ENCODE measurements at regions not wholly inside any gene's neighbourhood (a gene's known extent, or its start where the extent isn't known, plus 50 kb on each side); places are given as distances from the start of the nearest gene placed in this dataset.
A peak's percentile ranks its signal among the peaks of the same experiment; 100 is the strongest.

DNA sequence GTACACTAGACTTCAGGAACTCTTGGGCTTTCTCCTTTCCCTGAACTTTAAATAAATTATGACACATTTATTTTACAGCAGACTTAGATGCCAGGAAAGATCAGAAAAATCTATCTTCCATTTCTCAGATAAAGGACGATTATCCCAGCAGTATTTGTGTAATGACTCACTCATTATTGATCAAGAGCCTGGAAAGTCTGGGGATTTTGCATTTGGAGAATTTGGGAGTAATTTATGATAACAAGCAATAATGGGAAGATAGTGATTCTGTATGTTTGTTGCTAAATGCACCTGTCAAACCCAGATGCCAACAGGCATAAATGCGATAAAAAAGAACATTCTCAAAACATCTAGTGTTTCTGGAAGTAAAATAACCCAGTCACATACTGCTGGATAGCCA is 480.2 kb upstream of the ATP2B1 start:
- DNase-seq, result no peak

DNA sequence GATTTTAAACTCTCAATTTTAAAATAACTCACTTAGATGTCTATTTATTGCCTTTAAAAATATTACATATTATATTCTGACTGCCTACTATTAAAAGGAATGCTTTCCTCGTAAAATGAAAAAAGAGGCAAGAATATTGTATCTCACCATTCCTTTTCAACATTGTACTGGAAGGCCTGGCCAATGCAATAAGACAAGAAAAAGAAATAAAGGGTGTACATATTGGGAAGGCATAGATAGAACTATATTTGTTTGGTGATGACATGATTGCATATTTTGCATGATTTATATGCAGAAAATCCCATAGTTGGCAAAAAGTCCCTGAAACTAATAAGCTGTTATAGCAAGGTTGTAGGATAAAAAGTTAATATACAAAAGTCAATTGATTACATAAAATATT is 474.6 kb upstream of the ATP2B1 start:
- no peak for DNase-seq

DNA sequence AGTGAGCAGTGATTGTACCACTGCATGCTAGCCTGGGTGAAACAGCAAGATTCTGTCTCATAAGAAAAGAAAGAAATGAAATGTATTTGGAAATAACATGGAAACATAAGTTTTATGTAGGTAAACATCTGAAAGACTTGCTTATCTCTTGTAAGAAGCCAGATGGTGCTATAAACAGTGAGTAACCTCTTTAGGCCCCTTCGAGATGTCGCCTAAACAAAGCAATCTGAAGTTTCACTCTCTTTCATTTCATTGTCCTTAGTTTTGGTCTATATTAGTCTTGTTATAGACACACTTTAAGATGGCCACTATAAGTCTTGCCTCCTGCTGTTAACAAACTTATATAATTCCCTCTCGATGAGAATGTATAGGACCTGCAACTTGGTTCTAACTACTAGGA is 472.6 kb upstream of the ATP2B1 start:
- no peak for DNase-seq

DNA sequence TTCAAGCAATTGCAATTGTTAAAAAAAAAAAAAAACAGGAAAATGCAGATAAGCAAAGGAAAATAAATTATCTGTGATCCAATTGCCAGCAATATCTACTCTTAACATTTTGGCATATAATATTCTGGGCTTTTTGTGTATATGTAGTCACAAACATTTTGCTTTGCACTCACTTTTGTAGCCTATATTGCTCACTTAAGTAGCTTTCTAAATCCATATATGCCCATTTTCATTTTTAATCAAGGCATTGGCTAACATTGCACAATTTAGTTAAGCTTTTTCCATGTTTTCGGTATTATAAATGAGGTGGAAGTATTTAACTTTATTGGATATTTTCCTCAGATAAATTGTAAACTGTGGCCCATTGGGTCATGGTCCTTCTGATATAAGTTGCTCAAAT is 466.3 kb upstream of the ATP2B1 start:
- DNase-seq, result no peak

DNA sequence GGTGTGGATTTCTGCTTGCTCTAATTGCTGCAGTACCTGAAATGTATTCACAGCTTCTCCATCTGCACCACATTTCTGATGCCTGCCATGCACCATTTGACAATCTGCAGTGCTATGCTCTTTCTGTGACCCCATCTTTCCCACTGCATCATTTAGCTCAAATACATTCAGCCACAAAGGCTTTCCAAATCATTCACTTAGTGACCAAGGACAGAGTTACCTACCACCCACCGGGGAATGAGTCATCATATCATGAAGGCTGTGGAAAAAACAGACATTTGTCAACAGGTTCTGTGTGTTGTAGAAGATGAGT is 465.5 kb upstream of the ATP2B1 start:
- no peak for DNase-seq

DNA sequence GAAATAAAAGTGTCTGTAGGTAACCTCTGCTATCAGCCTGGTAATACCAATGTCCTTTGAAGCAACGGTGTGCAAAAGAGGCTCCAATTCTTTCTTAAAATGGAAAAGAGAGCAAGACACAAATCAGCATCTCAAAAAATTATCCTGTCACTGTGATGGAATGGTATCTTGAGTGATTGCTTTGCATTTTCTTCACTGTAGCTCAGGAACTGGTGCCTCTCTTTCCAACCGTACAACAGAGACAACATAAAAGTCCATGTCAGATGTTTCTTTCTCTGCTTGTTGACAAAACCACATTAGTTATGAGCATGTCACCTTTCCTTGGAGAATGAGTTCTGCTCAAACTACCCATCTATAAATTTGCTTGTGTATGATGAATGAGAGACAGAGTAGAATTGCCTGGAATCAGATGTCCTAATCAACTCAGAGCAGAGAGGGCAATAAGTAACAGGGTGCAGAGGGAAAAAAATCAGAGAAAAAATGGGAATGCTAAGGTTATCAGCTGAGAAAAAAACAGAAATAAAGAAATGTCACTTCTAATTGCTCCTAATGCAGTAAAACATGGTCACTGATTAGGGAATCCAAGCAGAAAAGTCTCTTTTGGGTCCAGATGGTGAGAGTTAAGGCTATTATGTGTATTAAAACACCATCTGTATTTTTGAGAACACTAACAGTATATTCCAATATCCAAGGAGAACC is 465.0 kb upstream of the ATP2B1 start:
- DNase-seq, result no peak

DNA sequence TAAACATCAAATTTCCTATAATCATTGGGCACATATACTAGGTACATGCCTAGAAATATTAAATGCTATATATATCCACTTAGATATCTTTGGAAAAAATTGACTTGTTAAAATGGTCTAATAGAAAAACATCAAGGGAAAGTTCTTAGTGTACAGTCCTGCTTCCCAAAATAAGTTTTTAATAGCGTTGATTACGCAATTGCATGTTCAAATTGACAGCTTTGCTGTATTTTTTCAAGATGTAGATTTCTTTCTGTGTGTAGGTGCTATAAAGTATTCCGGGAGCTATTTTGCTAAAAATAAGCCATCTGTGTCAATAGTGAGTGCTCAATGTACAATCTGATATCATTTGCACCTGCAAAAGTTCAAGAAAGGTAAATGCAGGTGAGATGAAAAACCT is 463.9 kb upstream of the ATP2B1 start:
- no peak for DNase-seq

DNA sequence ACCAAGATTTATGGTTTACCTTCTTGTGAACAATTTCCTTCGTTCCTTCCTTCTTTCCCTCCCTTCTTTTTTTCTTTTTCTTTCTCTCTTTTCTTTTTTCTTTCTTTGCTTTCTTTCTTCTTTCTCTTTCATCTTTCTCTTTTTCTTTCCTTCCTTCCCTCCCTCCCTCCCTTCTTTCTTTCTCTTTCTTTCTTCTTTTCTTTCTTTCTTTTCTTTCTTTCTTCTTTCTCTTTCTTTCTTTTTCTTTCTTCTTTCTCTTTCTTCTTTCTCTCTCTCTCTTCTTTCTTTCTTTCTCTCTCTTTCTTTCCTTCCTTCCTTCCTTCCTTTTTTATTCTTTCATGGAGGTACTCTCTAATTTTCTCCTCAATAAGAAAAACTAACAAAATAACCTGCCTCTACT is 462.1 kb upstream of the ATP2B1 start:
- no peak for DNase-seq

DNA sequence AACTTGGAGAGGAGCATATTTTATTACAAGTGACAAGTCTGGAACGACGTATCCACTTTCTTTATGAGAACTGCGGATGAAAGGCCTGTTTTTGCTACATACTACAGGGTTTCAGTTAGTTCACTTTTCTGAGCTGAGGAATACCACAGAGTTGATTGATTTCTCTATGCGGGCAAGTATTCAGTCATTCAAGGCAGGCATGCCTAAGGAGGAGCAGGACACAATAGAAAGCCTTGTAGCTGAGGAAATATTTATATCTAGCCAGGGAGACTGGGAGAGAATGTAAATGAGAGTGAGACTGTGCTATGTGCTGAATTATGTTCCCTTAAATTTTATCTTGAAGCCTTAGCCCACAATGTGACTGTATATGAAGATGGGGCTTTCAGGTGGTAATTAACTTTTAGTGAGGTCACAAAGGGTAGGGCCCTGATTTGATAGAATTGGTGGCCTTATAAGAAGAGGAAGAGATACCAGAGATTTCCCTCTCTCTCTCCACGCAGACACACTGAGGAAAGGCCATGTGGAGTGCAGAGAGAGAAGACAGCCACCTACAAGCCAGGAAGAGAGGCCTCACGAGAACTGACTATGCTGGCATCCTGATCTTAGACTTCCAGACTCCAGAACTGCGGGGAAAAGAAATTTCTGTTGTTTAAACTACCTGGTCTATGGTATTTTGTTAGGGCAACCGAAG is 459.0 kb upstream of the ATP2B1 start:
- no peak for DNase-seq

DNA sequence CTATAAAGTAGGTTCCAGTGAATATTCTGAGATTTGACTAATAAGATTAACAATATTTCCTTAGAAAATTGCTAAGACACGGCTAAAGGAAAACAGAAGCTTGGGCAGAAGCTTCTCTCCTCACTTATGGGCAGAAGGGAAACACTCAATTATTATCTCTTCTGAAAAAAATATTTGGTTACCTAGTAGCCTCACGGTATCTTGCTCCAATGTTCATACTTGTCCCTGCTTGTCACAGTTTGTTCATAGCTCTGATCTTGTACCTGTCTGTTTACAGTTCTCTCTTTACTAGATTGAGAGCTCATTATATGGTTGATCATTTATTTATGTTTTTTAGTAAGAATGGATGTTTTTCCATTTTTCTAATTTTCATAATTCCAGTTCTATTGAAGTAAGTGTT is 458.0 kb upstream of the ATP2B1 start:
- no peak for DNase-seq

DNA sequence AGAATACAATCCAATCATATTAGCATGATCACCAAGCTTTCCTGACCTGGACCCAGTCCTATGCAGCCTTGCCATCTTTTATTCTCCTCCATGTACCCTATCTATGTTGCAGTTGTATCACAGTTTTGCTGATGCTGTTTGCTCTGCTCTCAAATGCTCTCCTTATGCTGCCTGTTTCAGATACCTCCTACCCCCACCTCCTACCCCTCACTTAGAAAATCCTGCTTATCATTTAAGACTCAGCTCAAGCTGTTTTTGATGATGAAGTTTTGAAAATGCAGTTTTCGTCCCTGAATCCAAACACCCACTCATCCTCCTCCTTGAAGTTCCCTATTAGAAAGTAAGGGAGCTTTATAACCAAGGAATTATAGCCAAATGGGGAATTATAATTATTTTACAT is 457.4 kb upstream of the ATP2B1 start:
- no peak for DNase-seq

DNA sequence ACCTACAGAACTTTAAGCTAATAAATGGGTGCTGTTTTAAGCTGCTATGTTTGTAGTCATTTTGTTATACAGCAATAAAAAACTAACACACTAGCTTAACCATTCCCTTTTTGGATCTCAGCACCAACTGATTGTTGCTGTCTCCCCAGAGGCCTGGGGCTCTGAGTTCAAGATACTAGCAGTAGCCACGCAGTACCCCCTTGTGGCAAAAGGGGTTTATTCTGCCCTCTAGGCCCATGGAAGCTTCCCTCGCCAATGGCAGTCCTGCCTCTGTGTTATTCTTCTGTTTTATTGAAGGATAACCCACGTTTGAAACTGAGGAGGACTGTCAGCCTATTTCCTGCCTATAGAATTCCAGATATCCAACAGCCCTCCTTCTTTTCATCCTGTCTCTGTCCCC is 455.3 kb upstream of the ATP2B1 start:
- DNase-seq, result no peak

DNA sequence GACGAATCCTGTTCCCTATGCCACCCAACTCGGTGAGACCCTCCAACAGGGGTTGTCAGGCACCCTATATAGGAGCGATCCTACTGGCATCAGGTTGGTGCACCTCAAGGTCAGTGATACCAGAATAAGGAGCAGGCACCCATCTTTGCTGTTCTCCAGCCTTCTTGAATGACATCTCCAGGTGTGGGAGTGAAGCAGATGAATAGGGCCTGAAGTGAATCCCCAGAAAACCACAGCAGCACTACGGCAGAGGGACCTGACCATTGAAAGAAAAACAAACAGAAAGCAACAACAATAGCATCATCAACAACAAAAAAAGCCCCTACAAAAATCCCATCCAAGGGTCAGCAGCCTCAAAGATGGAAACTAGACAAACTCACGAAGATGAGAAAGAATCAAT is 445.2 kb upstream of the ATP2B1 start:
- no peak for DNase-seq

DNA sequence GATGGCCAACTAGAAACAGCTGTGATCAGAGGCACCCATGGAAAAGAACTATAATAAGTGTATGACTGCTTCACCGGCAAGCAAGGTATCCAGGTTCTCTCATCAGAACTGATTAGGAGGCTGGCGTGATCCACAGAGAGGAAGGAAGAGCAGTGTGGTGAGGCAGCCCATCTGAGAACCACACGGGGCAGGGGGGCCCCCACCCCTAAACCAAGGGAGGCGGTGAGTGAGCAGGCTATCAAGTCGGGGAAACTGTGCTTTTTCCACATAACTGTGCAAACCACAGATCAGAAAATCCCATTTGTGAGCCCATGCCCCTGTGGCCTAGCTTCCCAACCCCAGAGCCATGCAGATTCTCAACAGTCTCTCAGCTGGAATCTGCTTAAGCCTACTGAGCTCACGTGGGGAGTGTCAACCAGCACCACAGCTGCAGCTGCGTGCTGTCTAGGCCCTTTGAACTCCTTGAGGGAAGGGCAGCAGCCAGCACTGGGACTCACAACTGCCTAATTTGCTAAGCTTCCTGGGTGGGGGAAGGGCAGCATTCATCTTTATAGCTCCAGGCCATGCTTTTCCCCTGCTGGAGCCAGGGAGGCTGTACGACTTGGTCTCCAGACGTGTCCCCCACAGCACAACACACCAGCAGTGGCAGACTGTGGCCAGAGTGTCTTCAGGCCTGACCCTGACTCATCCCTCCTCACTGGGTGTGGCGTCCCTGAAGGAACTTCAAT is 444.4 kb upstream of the ATP2B1 start:
- no peak for DNase-seq

DNA sequence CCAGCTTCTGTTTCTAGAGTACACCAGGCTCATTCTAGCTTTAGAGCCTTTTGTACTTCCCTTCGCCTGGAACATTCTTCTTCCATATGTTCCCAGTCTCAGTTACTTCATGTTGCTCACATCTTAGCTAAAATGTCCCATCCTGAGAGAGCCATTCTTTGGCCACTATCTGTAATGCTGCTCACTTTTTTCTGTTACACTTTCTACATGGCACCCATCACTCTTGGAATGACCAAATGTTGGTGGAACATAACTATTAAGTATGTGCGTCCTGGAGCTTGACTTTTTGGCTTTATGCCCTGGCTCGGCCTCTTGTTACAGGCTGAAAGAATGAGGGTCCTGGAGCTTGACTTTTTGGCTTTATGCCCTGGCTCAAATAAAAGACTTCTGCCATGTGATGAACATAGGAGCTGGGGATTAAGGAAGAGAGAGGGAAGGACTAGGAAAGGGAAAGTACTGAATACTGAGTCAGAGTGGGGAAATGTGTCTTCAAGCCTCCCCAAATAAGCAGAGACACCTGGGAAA is 442.9 kb upstream of the ATP2B1 start:
- no peak for DNase-seq

DNA sequence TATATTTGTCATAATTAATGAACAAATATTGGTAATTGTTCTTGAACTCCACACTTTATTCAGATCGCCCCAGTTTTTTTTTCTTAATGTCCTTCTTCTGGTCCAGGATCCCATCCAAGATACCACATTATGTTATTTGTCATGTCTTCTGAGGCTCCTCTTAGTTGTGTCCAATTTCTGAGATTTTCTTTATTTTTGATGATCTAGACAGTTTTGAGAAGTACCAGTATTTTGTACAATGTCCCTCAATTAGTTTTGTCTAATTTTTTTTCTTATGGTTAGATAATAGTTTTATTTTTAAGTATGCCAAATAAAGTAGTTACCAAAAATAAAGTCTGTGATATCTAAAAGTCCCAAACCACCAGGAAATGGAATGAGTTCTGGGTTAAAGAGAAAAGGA is 440.8 kb upstream of the ATP2B1 start:
- DNase-seq, result no peak

DNA sequence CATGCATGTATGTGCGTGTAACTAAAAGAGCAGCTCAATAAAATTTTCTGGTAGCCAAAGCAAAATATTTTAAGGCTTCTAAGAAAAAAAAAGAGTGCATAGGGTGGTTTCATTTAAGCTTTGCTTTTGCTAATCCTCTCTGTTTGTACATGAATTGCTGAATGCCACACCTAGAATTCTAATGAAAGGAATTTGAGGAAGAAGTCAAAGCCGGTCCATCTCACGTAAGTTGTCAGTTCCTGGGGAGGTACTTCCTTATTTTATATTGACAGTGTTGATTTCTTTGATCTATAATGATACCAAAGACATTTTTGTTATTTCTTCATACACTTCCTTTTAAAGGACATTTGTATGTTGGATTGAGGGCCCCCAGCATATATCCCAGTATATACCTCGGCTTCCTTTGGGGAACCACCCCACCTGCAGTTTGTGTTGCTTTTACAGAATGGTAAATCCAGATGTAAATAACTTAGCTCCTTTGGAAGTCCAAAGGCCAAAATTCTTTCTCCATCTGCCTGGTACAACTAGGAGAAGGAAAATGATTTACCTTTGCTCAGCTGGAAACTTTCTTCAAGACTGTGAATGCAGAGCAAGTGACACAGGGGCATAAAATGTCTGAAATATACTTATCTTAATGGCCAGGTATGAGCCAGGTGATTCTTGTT is 420.9 kb upstream of the ATP2B1 start:
- no peak for DNase-seq

DNA sequence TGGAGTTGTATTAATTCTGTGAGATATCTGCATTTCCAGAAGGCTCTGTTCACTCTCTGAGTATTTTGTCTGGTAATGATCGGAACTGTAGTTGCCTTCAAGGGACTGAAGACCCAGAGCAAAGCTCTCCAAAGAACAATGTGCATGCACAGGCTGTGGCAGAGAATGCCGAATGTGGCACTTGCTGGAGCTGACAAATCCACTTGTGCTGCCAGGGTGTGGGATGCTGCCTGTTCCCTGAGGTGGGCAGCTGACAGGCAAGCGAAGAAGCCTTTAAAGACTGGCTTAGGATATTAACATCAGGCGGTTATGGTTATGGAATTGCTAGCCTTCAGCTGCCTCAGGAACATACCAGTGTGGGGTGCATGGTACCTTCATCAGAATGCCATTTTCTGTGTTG is 419.9 kb upstream of the ATP2B1 start:
- DNase-seq, result no peak

DNA sequence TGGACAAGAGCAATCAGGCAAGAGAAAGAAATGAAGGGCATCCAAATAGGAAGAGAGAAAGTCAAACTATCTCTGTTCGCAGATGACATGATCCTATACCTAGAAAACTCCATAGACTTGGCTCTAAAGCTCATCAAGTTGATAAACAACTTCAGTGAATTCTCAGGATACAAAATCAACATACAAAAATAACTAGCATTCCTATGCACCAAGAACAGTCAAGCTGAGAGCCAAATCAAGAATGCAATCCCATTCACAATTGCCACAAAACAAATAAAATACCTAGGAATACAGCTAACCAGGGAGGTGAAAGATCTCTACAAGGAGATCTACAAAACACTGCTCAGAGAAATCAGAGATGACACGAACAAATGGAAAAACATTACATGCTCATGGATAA is 417.5 kb upstream of the ATP2B1 start:
- DNase-seq, result no peak

DNA sequence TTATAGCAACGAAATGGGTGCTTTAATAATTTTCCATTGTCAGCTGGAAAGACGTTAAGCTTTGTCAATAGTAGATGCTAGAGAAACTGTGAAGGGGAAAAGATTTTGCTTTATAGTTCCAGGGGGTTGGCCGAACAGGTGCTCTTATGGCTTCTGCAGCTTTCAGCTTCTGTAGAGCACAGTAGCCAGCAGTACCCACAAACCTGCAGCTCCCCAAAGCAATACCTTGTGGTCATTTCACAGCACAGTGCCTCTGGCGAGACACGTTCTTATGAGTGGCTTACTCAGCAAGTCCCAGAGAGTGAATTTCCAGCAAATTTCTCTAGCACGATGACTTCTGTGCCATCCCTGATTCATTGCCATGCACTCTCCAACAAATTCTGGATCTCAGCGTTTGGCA is 416.3 kb upstream of the ATP2B1 start:
- DNase-seq, result peak; percentile 40

DNA sequence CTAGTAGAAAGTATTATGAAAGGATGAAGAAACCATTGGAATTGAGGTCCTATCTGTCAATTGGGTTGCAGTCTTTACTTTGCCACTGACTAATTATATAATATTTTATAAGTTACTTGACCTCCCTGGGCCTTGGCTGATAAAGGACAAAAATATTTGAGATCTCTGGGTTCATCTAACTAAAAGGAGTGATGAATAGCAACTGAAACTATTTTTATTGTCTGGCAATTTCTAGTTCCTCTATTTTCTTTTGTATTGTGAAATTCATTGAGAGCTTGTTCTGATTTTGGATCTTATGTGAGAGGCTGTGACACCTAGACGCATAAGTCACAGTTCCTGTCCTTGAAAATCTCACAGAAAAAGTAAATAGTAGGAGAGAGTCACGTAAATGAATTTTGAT is 415.7 kb upstream of the ATP2B1 start:
- DNase-seq, result no peak

DNA sequence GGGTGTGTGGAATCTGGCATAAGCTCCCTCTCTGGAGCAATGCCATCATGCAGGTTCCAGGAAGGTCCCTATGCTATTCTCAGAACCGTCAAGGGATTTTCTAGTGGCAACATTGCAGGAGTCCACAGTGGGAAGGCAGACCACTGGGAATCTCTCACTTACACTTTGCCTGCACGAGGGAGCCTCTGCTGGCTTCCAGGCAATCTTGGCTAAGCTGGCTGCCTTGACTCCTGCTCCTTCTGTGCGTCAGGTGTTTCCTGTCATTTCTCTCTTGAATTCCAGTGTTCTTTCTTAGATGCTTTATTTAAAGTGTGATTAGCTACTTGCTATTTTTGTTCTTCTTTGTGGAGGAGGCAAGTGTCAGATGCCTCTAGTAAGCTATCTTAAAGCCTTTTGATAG is 414.0 kb upstream of the ATP2B1 start:
- DNase-seq, result no peak

DNA sequence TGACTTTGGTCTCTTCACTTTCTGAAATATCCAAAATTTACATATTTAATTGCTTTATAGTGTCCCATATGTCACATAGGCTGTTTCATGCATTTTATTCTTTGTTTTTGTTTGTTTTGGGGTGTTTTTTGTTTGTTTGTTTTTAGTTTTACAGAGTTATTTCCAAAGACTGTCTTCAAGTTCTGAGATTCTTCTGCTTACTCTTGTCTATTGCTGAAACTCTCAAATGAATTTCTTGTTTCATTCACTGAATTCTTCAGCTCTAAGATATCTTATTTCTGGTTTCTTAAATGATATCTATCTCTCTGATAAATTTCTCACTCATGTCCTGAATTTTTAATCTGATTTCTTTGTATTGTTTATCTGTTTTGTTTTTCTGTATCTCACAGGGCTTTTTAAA is 412.0 kb upstream of the ATP2B1 start:
- DNase-seq, result no peak

DNA sequence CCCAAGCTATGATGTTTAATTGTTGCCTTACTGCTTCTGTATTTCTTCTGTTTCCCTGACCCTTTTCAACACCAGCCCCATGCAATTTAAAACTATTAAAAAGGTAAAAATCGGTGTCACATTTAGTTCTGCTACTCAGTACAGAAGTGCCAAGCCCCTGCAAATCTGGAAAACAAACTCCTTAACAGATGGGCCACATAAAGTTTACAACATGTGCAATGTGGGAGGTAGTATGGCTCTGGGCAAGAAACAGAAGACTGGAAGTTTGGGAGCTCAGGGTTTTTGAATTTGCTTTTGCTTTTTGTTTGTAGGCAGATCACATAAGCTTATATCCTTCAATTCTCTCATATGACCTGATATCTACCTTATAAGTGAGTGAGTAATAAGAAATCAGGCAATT is 404.0 kb upstream of the ATP2B1 start:
- no peak for DNase-seq
